Ectodermal cell (in vitro differentiated cells): ENCODE measurements at regions not wholly inside any gene's neighbourhood (a gene's known extent, or its start where the extent isn't known, plus 50 kb on each side); places are given as distances from the start of the nearest gene placed in this dataset.

Experiments
- H3K27ac ChIP-seq: 2 replicates; pipeline ENCODE4 v1.7.0; 2013; ENCODE audit warnings: mild to moderate bottlenecking, low read depth, low read length; ENCODE audit not compliant: insufficient read depth, poor library complexity, severe bottlenecking
- H3K27me3 ChIP-seq: 2 replicates; pipeline ENCODE4 v1.7.0; 2013; ENCODE audit warnings: mild to moderate bottlenecking, low read length; ENCODE audit not compliant: insufficient read depth, control insufficient read depth, poor library complexity, severe bottlenecking
- H3K36me3 ChIP-seq: one replicate; pipeline ENCODE4 v1.7.0; 2013; ENCODE audit warnings: low read length; ENCODE audit not compliant: control insufficient read depth, insufficient read depth
- H3K4me1 ChIP-seq: one replicate; pipeline ENCODE4 v1.7.0; 2013; ENCODE audit warnings: low read length; ENCODE audit not compliant: control insufficient read depth, insufficient read depth
- H3K4me3 ChIP-seq: 2 replicates; pipeline ENCODE4 v1.7.0; 2013; ENCODE audit warnings: low read depth, low read length, control low read depth; ENCODE audit not compliant: insufficient read depth
- H3K9me3 ChIP-seq: 2 replicates; pipeline ENCODE4 v1.7.0; 2013; ENCODE audit warnings: mild to moderate bottlenecking, low read length, moderate library complexity; ENCODE audit not compliant: control insufficient read depth
- WGBS, 2 experiments: methylation state at CpG; one replicate each; pipeline ENCODE4 v1.1.7; 2013; ENCODE audit warnings: missing lambda C conversion rate in 2 of 2; 5-methylcytosine and 5-hydroxymethylcytosine counted together

DNA sequence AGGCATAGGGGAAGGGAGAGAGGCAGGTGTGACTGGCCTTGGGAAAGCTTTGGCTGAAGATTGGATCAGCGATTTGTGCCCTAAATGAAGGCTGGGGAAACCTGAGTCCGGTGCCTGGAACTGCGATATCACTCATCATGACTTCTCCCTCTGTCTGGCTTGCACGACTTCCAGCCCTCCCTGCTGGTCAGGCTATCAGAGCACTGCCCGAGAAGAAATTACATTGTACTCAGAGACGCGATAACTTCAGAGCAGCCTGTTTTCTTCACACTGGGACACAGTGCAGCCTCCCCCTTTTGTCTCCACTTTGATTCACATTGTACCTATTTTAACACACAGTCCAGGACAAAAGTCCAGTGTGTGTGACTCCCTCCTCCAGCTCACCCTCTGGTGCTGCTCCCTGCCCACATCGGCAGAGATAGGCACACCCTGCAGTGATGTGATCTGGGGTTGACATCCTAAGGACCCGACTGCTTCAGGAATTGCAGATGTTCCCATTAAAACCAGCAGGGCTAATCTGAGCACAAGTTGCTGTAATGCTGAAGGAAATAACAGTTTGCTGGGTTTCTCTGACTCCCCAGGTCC is 62.1 kb upstream of the CADM1 start:
- H3K4me1 ChIP-seq, result no peaks in the 10 kb centered on the region
- H3K27me3 ChIP-seq, result no peaks in the 10 kb centered on the region
- no peaks in the 10 kb centered on the region for H3K9me3 ChIP-seq
- no peaks in the 10 kb centered on the region for H3K36me3 ChIP-seq
- H3K27ac ChIP-seq, result no peak overlapping the region
- no peak overlapping the region for H3K4me3 ChIP-seq
- WGBS, 2 experiments, result 86 to 88% methylated on average over 9 of the region's 9 CpGs

DNA sequence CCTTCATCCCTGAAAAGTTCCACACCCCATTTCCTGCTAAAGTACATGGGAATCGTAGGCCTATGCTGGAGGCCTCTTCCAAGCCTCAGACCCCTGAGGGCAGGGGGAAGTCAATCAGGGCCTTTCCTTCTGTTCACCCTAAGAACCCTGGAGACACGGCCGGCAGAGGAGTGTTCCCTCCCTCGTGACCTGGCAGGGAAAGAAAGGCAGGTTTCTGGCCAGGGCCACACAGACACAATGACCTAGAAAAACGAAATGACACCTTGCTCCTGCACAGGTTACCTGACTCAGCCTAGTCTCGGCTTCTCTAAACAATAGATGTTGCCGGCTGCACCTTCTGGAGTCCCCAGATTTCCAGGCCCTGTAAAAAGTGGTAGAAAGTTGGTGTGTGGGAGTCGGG is 60.6 kb upstream of the CADM1 start:
- H3K4me1 ChIP-seq, result no peaks in the 10 kb centered on the region
- H3K36me3 ChIP-seq, result no peaks in the 10 kb centered on the region
- no peaks in the 10 kb centered on the region for H3K9me3 ChIP-seq
- 79 to 81% methylated on average over 8 of the region's 8 CpGs for WGBS, 2 experiments
- no peaks in the 10 kb centered on the region for H3K27me3 ChIP-seq
- H3K27ac ChIP-seq, result no peak overlapping the region
- no peak overlapping the region for H3K4me3 ChIP-seq

DNA sequence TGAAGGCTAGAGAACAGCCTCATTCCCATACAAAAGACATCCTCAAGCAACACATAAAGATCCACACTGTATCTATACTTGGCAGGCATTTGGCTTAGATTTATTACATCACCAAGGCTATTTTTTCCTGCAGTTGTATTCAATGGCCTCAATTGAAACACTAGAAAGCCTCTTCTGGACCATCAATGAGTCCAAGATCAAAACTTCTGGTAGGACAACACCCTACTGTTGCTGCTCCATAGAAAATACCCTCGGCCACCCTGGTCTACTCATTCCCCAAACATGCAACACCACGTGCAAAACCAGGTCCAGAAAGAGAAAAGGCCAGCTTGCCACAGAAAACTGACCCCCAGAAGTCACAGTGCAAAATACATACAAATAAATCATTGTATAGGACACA is 56.9 kb upstream of the CADM1 start:
- H3K36me3 ChIP-seq, result no peaks in the 10 kb centered on the region
- no peak overlapping the region for H3K4me3 ChIP-seq
- H3K9me3 ChIP-seq, result no peaks in the 10 kb centered on the region
- no peaks in the 10 kb centered on the region for H3K27me3 ChIP-seq
- 82 to 91% methylated on average over 2 of the region's 2 CpGs for WGBS, 2 experiments
- peaks cover 10% of the 10 kb centered on the region for H3K4me1 ChIP-seq
- H3K27ac ChIP-seq, result no peak overlapping the region

DNA sequence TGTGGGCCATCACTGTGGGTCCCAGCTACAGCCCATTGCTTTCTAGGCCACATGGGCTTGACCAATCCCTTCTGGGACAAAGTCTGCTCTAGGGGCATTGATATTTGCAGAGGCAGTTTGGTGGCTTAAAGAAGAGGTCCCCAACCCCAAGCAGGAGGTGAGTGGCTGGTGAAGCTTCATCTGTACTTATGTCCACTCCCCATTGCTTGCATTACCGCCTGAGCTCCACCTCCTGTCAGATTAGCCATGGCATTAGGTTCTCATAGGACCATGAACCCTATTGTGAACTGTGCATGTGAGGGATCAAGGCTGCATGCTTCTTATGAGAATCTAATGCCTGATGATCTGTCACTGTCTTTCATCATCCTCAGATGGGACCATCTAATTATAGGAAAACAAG is 54.4 kb upstream of the CADM1 start:
- H3K36me3 ChIP-seq, result no peaks in the 10 kb centered on the region
- H3K27ac ChIP-seq, result no peak overlapping the region
- H3K4me1 ChIP-seq, result peaks cover 10% of the 10 kb centered on the region
- WGBS, 2 experiments, result 56 to 71% methylated on average over 1 of the region's 1 CpG
- no peaks in the 10 kb centered on the region for H3K27me3 ChIP-seq
- H3K9me3 ChIP-seq, result no peaks in the 10 kb centered on the region
- H3K4me3 ChIP-seq, result no peak overlapping the region

DNA sequence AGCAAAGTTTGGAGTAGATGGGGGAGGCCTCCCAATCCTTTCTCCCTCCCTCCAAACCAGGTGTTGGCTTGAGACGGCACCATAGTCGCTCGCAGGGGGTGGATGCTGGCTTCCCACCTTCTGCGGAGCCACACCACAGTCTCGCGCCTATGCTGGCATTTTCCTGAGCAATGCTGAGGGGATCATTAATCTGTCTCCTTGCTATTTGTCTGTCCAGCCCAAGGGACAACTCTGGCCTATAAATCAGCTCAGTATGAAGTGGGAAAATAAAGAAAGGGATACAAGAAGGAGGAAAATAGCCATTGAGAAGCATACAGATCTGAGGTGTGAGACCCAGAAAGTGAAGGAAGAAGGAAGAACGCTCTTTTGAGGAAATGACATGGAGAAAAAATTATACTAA is 53.5 kb upstream of the CADM1 start:
- Histone ChIP-seq H3K9me3 (no peaks in the 10 kb centered on the region), H3K27ac (no peak overlapping the region), H3K36me3 (no peaks in the 10 kb centered on the region), H3K27me3 (no peaks in the 10 kb centered on the region), H3K4me1 (peaks cover 10% of the 10 kb centered on the region), H3K4me3 (no peak overlapping the region)
- WGBS, 2 experiments, result 84 to 90% methylated on average over 7 of the region's 7 CpGs

DNA sequence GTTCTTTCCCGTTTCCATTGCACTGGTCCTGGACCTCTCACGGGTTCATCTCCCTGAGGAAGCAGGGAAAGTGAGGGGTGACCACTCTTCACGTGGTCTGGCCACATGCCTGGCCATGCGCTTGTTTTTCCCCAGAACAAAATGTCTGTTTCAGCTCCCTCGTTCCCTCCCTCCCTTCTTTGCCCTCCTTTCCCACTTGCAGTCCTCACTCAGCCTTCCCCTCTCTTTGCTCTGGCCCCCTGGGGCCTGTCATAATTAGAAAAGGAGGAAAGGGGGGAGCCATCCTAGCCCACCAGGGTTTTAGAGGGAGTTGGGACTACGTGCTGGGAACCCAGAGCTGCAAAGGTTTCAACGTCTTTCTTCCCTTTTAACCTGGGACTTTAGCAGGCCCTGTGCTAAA is 52.8 kb upstream of the CADM1 start:
- 37 to 43% methylated on average over 7 of the region's 7 CpGs for WGBS, 2 experiments
- Histone ChIP-seq H3K9me3 (no peaks in the 10 kb centered on the region), H3K27ac (no peak overlapping the region), H3K36me3 (no peaks in the 10 kb centered on the region), H3K4me1 (peaks cover 10% of the 10 kb centered on the region), H3K27me3 (no peaks in the 10 kb centered on the region), H3K4me3 (no peak overlapping the region)

DNA sequence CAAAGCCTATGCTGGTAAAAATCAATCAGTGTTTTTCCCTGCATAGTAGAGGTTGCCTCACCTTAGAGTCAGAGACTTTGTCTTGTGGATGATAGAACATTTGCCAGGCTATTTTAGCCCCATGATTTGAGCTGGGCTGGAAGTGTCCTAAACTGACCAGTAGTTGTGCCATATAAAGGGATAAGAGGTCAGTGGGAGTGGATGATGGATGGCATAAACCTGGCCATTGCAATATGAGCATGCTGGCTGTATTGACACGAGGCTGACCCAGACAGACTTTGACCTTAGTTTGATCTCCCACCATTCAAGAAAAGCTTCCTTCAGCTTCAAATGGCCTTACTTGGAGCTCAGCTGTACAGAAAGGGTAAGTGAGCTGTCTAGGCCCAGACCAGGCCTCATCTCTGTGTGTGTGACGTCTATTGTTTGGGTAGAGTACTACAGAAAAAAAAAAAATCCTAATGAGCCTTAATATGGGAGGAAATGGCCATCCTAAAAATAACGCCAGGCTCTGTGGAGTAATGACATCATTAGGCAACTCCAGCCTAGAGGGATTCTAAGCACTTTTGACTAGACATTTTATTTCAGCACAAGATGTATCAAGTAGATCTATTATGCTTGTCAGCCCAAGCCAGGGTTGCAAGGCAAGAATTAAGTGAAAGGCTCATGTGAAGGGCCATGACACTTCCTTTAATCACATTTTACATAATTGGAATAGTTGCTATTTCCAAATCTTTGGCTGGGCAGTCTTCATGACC is 51.3 kb upstream of the CADM1 start:
- WGBS, 2 experiments, result 95% methylated on average over 3 of the region's 3 CpGs
- Histone ChIP-seq H3K27me3 (no peaks in the 10 kb centered on the region), H3K9me3 (no peaks in the 10 kb centered on the region), H3K27ac (no peak overlapping the region), H3K36me3 (no peaks in the 10 kb centered on the region), H3K4me3 (no peak overlapping the region), H3K4me1 (peaks cover 10% of the 10 kb centered on the region)
